ENCODE measurements at regions not wholly inside any gene's neighbourhood (a gene's known extent, or its start where the extent isn't known, plus 50 kb on each side); places are given as distances from the start of the nearest gene placed in this dataset.

GRCh38 chr6:137353346-137353745 lies 134.2 kb upstream of the IFNGR1 start:
- no peak for TF ChIP-seq GATA2 (IDR thresholded peaks at IDR 0.05; ENCODE audit: low read depth, low read length)
- TF ChIP-seq GATA3 (IDR thresholded peaks at IDR 0.05; ENCODE audit: low read depth, low read length) = no peak
